ENCODE measurements at regions not wholly inside any gene's neighbourhood (a gene's known extent, or its start where the extent isn't known, plus 50 kb on each side); places are given as distances from the start of the nearest gene placed in this dataset.

- Histone ChIP-seq H3K4me1 (no peaks in the 10 kb centered on the region), H3K9me3 (peaks cover 0 to 4% of the 10 kb centered on the region in 2 donors), H3K36me3 (no peaks in the 10 kb centered on the region), H3K27ac (no peak overlapping the region), H3K27me3 (no peaks in the 10 kb centered on the region), H3K4me3 (no peak overlapping the region)
- no peak for DNase-seq (ENCODE audit: low spot score)
- no peak for TF ChIP-seq CTCF (IDR thresholded peaks at IDR 0.05)
Observed at GRCh38 chr11:104570078-104570701, 328.1 kb downstream of the CASP12 start.

GRCh38 chr11:104565583-104565961 lies 332.7 kb downstream of the CASP12 start:
- Histone ChIP-seq H3K4me3 (no peak overlapping the region), H3K4me1 (no peaks in the 10 kb centered on the region), H3K27me3 (no peaks in the 10 kb centered on the region), H3K9me3 (no peaks in the 10 kb centered on the region), H3K27ac (no peak overlapping the region), H3K36me3 (no peaks in the 10 kb centered on the region)
- no peak for TF ChIP-seq CTCF (IDR thresholded peaks at IDR 0.05)
- no peak for DNase-seq (ENCODE audit: low spot score)

- Histone ChIP-seq H3K9me3 (no peaks in the 10 kb centered on the region), H3K4me1 (no peaks in the 10 kb centered on the region), H3K27ac (no peak overlapping the region), H3K27me3 (no peaks in the 10 kb centered on the region), H3K36me3 (no peaks in the 10 kb centered on the region), H3K4me3 (no peak overlapping the region)
- no peak for DNase-seq (ENCODE audit: low spot score)
- no peak for TF ChIP-seq CTCF (IDR thresholded peaks at IDR 0.05)
Observed at GRCh38 chr11:104564921-104565582, 333.2 kb downstream of the CASP12 start.

GRCh38 chr11:104556606-104557301 lies 341.5 kb downstream of the CASP12 start:
- Histone ChIP-seq H3K27ac (no peak overlapping the region), H3K4me3 (no peak overlapping the region), H3K9me3 (no peaks in the 10 kb centered on the region), H3K4me1 (no peaks in the 10 kb centered on the region), H3K36me3 (no peaks in the 10 kb centered on the region), H3K27me3 (no peaks in the 10 kb centered on the region)
- DNase-seq (ENCODE audit: low spot score) = no peak
- no peak for TF ChIP-seq CTCF (IDR thresholded peaks at IDR 0.05)

GRCh38 chr11:104549019-104549418 lies 349.2 kb downstream of the CASP12 start:
- Histone ChIP-seq H3K27ac (no peak overlapping the region), H3K27me3 (no peaks in the 10 kb centered on the region), H3K4me3 (no peak overlapping the region), H3K36me3 (no peaks in the 10 kb centered on the region), H3K4me1 (no peaks in the 10 kb centered on the region), H3K9me3 (no peaks in the 10 kb centered on the region)
- no peak for DNase-seq (ENCODE audit: low spot score)
- no peak for TF ChIP-seq CTCF (IDR thresholded peaks at IDR 0.05)
